Transverse colon (tissue), 4 donors: ENCODE measurements at regions not wholly inside any gene's neighbourhood (a gene's known extent, or its start where the extent isn't known, plus 50 kb on each side); places are given as distances from the start of the nearest gene placed in this dataset.

Experiments used
- EP300 ChIP-seq: sonication (generic); formaldehyde crosslinking; IDR thresholded peaks from one replicate; pipeline ENCODE4 v1.6.1; 2017; ENCODE audit warnings: antibody characterized with exemption, low read depth
- POLR2A ChIP-seq: fragments of 450-650 bp; IDR thresholded peaks from one replicate; pipeline ENCODE4 v1.6.1; 2016; ENCODE audit warnings: antibody characterized with exemption, mild to moderate bottlenecking, moderate library complexity
- POLR2AphosphoS5 ChIP-seq, 3 donors: sonication (generic); formaldehyde crosslinking; IDR thresholded peaks; one replicate each; pipeline ENCODE4 v1.6.1; 2016; ENCODE audit warnings: antibody characterized with exemption in 3 of 3
- TF ChIP-seq, protein P1 (sequence below), 5 experiments: fragments of 200-600 bp in 3 of 5; fragments of 450-650 bp in 2 of 5; sonication (generic) in 3 of 5; IDR thresholded peaks; 1 replicate in 2 of 5; 2 replicates in 3 of 5; pipeline ENCODE4 v1.5.1; 2016 to 2017; ENCODE audit warnings: antibody characterized with exemption in 5 of 5, inconsistent platforms in 3 of 5, mild to moderate bottlenecking in 2 of 5, moderate library complexity in 1 of 5

DNA sequence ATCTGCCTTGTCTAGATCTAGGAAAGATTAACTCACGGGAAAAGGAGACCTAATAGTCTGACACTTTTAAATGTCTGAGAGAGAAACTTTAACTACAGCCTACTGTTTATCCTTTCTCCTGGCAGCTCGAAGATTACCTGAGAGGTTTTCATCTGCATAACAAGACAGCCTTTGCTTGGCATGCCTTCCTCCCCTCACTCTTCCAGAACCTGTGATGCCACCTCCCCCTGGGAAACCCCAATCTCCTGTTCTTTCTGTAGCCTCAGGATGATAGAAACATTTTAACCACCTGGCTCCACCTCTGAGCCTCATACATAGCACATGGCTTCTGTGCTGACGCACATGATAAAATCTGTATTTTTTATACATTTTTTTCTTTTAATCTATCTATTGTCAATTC lies 420.8 kb downstream of the CNTN6 start:
- TF ChIP-seq POLR2AphosphoS5 (IDR thresholded peaks at IDR 0.05) (no peak), POLR2A (no peak), EP300 (no peak)
- TF ChIP-seq, protein P1, sequence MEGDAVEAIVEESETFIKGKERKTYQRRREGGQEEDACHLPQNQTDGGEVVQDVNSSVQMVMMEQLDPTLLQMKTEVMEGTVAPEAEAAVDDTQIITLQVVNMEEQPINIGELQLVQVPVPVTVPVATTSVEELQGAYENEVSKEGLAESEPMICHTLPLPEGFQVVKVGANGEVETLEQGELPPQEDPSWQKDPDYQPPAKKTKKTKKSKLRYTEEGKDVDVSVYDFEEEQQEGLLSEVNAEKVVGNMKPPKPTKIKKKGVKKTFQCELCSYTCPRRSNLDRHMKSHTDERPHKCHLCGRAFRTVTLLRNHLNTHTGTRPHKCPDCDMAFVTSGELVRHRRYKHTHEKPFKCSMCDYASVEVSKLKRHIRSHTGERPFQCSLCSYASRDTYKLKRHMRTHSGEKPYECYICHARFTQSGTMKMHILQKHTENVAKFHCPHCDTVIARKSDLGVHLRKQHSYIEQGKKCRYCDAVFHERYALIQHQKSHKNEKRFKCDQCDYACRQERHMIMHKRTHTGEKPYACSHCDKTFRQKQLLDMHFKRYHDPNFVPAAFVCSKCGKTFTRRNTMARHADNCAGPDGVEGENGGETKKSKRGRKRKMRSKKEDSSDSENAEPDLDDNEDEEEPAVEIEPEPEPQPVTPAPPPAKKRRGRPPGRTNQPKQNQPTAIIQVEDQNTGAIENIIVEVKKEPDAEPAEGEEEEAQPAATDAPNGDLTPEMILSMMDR (IDR thresholded peaks at IDR 0.05): no peak
